ENCODE measurements at regions not wholly inside any gene's neighbourhood (a gene's known extent, or its start where the extent isn't known, plus 50 kb on each side); places are given as distances from the start of the nearest gene placed in this dataset.

DNA sequence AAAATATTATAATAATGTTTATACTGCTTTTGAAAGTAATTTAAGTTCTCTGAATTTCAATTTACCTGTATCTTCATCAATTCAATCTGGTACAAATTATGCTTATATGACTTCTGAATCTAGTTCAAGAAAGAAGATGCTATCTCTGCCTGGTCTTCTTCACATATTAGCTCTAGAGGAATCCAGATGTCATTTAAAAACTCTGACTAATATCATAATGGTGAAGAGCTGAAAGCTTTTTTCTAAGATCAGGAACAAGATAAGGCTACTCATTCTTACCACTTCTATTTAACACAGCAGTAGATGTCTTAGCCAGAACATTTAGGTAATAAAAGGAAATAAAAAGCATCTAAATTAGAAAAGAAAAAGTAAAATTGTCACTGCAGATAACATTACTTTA, 636.1 kb downstream of the ARAP2 start:
- no peaks in the 10 kb centered on the region for H3K36me3 ChIP-seq (ENCODE audit: control insufficient read depth, insufficient read depth, low read length)
- no peak overlapping the region for H3K4me3 ChIP-seq (ENCODE audit: low read depth in 2 of 2, low read length in 2 of 2)
- intact Hi-C loops (cut with micrococcal nuclease; ENCODE audit: unreplicated experiment): no loop called here
- H3K9me3 ChIP-seq (ENCODE audit: control insufficient read depth, insufficient read depth, low read depth, low read length): no peaks in the 10 kb centered on the region
- in situ Hi-C loops (cut with HindIII; ENCODE audit: low pct_unique_long_range_greater_than_20kb, low sequenced_read_pairs): no loop called here
- ATAC-seq (no peak), DNase-seq (ENCODE audit: low read depth, low spot score) (no peak)
- no peaks in the 10 kb centered on the region for H3K27me3 ChIP-seq (ENCODE audit: control insufficient read depth, insufficient read depth, low read length)
- H3K4me1 ChIP-seq (ENCODE audit: control insufficient read depth, insufficient read depth, low read length): no peaks in the 10 kb centered on the region
- no TSS peak for BruUV-seq (replicated peaks)
- CTCF ChIA-PET: no interaction called here
- POLR2A ChIA-PET: no interaction called here
- TF ChIP-seq POLR2AphosphoS5 (IDR thresholded peaks at IDR 0.05; ENCODE audit: low read depth, low read length) (no peak), TCF7L2 (IDR thresholded peaks at IDR 0.05; ENCODE audit: low read depth, low read length) (no peak), SIN3A (IDR thresholded peaks at IDR 0.05; ENCODE audit: borderline replicate concordance, insufficient read depth, low read depth, low read length) (no peak)
- TF ChIP-seq, protein P1, sequence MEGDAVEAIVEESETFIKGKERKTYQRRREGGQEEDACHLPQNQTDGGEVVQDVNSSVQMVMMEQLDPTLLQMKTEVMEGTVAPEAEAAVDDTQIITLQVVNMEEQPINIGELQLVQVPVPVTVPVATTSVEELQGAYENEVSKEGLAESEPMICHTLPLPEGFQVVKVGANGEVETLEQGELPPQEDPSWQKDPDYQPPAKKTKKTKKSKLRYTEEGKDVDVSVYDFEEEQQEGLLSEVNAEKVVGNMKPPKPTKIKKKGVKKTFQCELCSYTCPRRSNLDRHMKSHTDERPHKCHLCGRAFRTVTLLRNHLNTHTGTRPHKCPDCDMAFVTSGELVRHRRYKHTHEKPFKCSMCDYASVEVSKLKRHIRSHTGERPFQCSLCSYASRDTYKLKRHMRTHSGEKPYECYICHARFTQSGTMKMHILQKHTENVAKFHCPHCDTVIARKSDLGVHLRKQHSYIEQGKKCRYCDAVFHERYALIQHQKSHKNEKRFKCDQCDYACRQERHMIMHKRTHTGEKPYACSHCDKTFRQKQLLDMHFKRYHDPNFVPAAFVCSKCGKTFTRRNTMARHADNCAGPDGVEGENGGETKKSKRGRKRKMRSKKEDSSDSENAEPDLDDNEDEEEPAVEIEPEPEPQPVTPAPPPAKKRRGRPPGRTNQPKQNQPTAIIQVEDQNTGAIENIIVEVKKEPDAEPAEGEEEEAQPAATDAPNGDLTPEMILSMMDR (IDR thresholded peaks at IDR 0.05): no peak
- TF ChIP-seq, protein P2, sequence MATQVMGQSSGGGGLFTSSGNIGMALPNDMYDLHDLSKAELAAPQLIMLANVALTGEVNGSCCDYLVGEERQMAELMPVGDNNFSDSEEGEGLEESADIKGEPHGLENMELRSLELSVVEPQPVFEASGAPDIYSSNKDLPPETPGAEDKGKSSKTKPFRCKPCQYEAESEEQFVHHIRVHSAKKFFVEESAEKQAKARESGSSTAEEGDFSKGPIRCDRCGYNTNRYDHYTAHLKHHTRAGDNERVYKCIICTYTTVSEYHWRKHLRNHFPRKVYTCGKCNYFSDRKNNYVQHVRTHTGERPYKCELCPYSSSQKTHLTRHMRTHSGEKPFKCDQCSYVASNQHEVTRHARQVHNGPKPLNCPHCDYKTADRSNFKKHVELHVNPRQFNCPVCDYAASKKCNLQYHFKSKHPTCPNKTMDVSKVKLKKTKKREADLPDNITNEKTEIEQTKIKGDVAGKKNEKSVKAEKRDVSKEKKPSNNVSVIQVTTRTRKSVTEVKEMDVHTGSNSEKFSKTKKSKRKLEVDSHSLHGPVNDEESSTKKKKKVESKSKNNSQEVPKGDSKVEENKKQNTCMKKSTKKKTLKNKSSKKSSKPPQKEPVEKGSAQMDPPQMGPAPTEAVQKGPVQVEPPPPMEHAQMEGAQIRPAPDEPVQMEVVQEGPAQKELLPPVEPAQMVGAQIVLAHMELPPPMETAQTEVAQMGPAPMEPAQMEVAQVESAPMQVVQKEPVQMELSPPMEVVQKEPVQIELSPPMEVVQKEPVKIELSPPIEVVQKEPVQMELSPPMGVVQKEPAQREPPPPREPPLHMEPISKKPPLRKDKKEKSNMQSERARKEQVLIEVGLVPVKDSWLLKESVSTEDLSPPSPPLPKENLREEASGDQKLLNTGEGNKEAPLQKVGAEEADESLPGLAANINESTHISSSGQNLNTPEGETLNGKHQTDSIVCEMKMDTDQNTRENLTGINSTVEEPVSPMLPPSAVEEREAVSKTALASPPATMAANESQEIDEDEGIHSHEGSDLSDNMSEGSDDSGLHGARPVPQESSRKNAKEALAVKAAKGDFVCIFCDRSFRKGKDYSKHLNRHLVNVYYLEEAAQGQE (IDR thresholded peaks at IDR 0.05; ENCODE audit: insufficient read depth in 1 of 2, low read depth in 2 of 2, low read length in 1 of 2): no peak
- H3K27ac ChIP-seq (ENCODE audit: low read length): no peak overlapping the region

DNA sequence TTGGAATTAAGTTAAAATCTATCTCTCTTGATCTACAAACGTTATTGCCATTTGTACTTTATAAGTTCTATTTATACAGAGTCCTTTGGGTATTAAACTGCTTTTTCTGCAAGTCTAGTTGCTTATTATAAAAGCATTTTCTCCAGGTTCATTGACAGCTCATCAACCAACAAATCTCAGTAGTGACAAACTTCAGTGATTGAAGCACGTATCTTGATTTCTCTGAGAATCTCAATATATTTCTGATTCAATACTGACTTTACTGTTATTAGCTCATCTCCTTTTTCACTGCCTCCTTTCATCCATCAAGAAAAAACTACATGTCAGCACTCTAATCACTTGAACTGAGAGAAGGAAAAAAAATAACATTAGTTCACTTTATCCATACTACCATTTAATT, 630.2 kb downstream of the ARAP2 start:
- TF ChIP-seq POLR2AphosphoS5 (IDR thresholded peaks at IDR 0.05; ENCODE audit: low read depth, low read length): no peak
- TF ChIP-seq, protein P2 (IDR thresholded peaks at IDR 0.05; ENCODE audit: insufficient read depth in 1 of 2, low read depth in 2 of 2, low read length in 1 of 2): no peak
- no peak for TF ChIP-seq TCF7L2 (IDR thresholded peaks at IDR 0.05; ENCODE audit: low read depth, low read length)
- TF ChIP-seq, protein P1 (IDR thresholded peaks at IDR 0.05): no peak
- TF ChIP-seq SIN3A (IDR thresholded peaks at IDR 0.05; ENCODE audit: borderline replicate concordance, insufficient read depth, low read depth, low read length): no peak
- H3K36me3 ChIP-seq (ENCODE audit: control insufficient read depth, insufficient read depth, low read length): no peaks in the 10 kb centered on the region
- no peak overlapping the region for H3K27ac ChIP-seq (ENCODE audit: low read length)
- no TSS peak for BruUV-seq (replicated peaks)
- ATAC-seq (no peak), DNase-seq (ENCODE audit: low read depth, low spot score) (no peak)
- H3K27me3 ChIP-seq (ENCODE audit: control insufficient read depth, insufficient read depth, low read length): no peaks in the 10 kb centered on the region
- in situ Hi-C loops (cut with HindIII; ENCODE audit: low pct_unique_long_range_greater_than_20kb, low sequenced_read_pairs): no loop called here
- H3K9me3 ChIP-seq (ENCODE audit: control insufficient read depth, insufficient read depth, low read depth, low read length): no peaks in the 10 kb centered on the region
- ChIA-PET POLR2A (no interaction called here), CTCF (no interaction called here)
- intact Hi-C loops (cut with micrococcal nuclease; ENCODE audit: unreplicated experiment): no loop called here
- H3K4me3 ChIP-seq (ENCODE audit: low read depth in 2 of 2, low read length in 2 of 2): no peak overlapping the region
- H3K4me1 ChIP-seq (ENCODE audit: control insufficient read depth, insufficient read depth, low read length): no peaks in the 10 kb centered on the region

Data from Panc1 (cell line).